ENCODE measurements at regions not wholly inside any gene's neighbourhood (a gene's known extent, or its start where the extent isn't known, plus 50 kb on each side); places are given as distances from the start of the nearest gene placed in this dataset.

- DNase-seq: no peak
Measured at GRCh38 chr11:104582431-104582830, 315.8 kb downstream of the CASP12 start.

GRCh38 chr11:104581246-104581980 is 316.8 kb downstream of the CASP12 start:
- no peak for DNase-seq

- no peak for DNase-seq
Measured at GRCh38 chr11:104573441-104573990, 324.7 kb downstream of the CASP12 start.

- DNase-seq: peak; percentile 23
Measured at GRCh38 chr11:104572279-104572678, 326.0 kb downstream of the CASP12 start.

- DNase-seq: peak; percentile 31
Measured at GRCh38 chr11:104570078-104570701, 328.1 kb downstream of the CASP12 start.

- no peak for DNase-seq
Measured at GRCh38 chr11:104565583-104565961, 332.7 kb downstream of the CASP12 start.

GRCh38 chr11:104564921-104565582 is 333.2 kb downstream of the CASP12 start:
- no peak for DNase-seq

- no peak for DNase-seq
Measured at GRCh38 chr11:104556606-104557301, 341.5 kb downstream of the CASP12 start.

GRCh38 chr11:104549019-104549418 is 349.2 kb downstream of the CASP12 start:
- no peak for DNase-seq

- peak; percentile 26 for DNase-seq
Measured at GRCh38 chr11:104547996-104548661, 350.1 kb downstream of the CASP12 start.

GRCh38 chr11:104546501-104546900 is 351.8 kb downstream of the CASP12 start:
- DNase-seq: no peak

GRCh38 chr11:104541701-104542100 is 356.6 kb downstream of the CASP12 start:
- DNase-seq: no peak

GRCh38 chr11:104538313-104538712 is 359.9 kb downstream of the CASP12 start:
- DNase-seq: no peak

- peak; percentile 8 for DNase-seq
Measured at GRCh38 chr11:104534278-104534677, 364.0 kb downstream of the CASP12 start.

- DNase-seq: no peak
Measured at GRCh38 chr11:104531894-104532293, 366.4 kb downstream of the CASP12 start.

- DNase-seq: no peak
Measured at GRCh38 chr11:104531075-104531474, 367.1 kb upstream of the PDGFD start.

- DNase-seq: no peak
Measured at GRCh38 chr11:104529906-104530305, 366.0 kb upstream of the PDGFD start.

GRCh38 chr11:104529213-104529612 is 365.3 kb upstream of the PDGFD start:
- DNase-seq: peak; percentile 47

GRCh38 chr11:104526006-104526405 is 362.1 kb upstream of the PDGFD start:
- DNase-seq: no peak

GRCh38 chr11:104525416-104525815 is 361.5 kb upstream of the PDGFD start:
- no peak for DNase-seq

GRCh38 chr11:104524254-104524653 is 360.3 kb upstream of the PDGFD start:
- no peak for DNase-seq

GRCh38 chr11:104523611-104524010 is 359.7 kb upstream of the PDGFD start:
- no peak for DNase-seq

- no peak for DNase-seq
Measured at GRCh38 chr11:104522650-104523049, 358.7 kb upstream of the PDGFD start.
